H1 (cell line): ENCODE measurements at regions not wholly inside any gene's neighbourhood (a gene's known extent, or its start where the extent isn't known, plus 50 kb on each side); places are given as distances from the start of the nearest gene placed in this dataset.

Experiments used
- CTCF ChIA-PET: fragments of 300-600 bp; sonication (Branson Sonifier 250); formaldehyde crosslinking; loops from one replicate; lab custom pipeline; 2021; ENCODE audit not compliant: partially characterized antibody; lab: Charles Lee
- POLR2A ChIA-PET: fragments of 300-600 bp; sonication (Branson Sonifier 250); formaldehyde crosslinking; loops from one replicate; lab custom pipeline; 2021; ENCODE audit warnings: inconsistent platforms; ENCODE audit not compliant: partially characterized antibody; lab: Charles Lee
- DNase-seq, 2 experiments: peaks; one replicate each; pipeline versions ENCODE4 v3.0.0 to v3.0.0-alpha.2; 2010 to 2022; ENCODE audit warnings: low spot score in 2 of 2, low read depth in 1 of 2, mixed read lengths in 1 of 2
- FAIRE-seq: peaks from 2 replicates; lab custom pipeline; 2011; peaks lifted over from hg19 to GRCh38; lab: Jason Lieb, UNC
- H2AFZ ChIP-seq: 2 replicates; pipeline ENCODE4 v1.8.1; 2012; ENCODE audit warnings: low read length, inconsistent platforms
- H2AK5ac ChIP-seq: 2 replicates; pipeline ENCODE4 v1.6.1; 2013; ENCODE audit warnings: low read depth, low read length
- H2BK120ac ChIP-seq: replicated peaks from 2 replicates; pipeline ENCODE3; 2013; ENCODE audit warnings: low read depth, low read length, inconsistent platforms
- H2BK12ac ChIP-seq: 2 replicates; pipeline ENCODE4 v1.6.1; 2013; ENCODE audit warnings: low read depth, low read length
- H2BK15ac ChIP-seq: 2 replicates; pipeline ENCODE4 v1.6.1; 2013; ENCODE audit warnings: low read length
- H2BK20ac ChIP-seq: 2 replicates; pipeline ENCODE4 v1.6.1; 2013; ENCODE audit warnings: low read length
- H2BK5ac ChIP-seq: 2 replicates; pipeline ENCODE4 v1.6.1; 2013; ENCODE audit warnings: low read depth, low read length
- H3K14ac ChIP-seq: 2 replicates; pipeline ENCODE4 v1.6.1; 2013; ENCODE audit warnings: inconsistent platforms; ENCODE audit not compliant: insufficient read length
- H3K18ac ChIP-seq: 2 replicates; pipeline ENCODE4 v1.6.1; 2013; ENCODE audit warnings: low read length; ENCODE audit errors: extremely low read depth
- H3K23ac ChIP-seq: 2 replicates; pipeline ENCODE4 v1.6.1; 2013; ENCODE audit warnings: inconsistent platforms; ENCODE audit not compliant: insufficient read length
- H3K23me2 ChIP-seq: 2 replicates; pipeline ENCODE4 v1.6.1; 2013; ENCODE audit warnings: low read depth, low read length
- H3K27ac ChIP-seq: 2 replicates; pipeline ENCODE4 v1.6.1; 2011; ENCODE audit warnings: low read depth, low read length, inconsistent platforms
- H3K27me3 ChIP-seq, 4 experiments: replicated peaks in 1 of 4; 1 replicate in 1 of 4; 2 replicates in 3 of 4; pipeline versions ENCODE4 v1.6.1 to v1.8.1; 2011 to 2013; ENCODE audit warnings: low read length in 3 of 4, mild to moderate bottlenecking in 3 of 4, inconsistent platforms in 2 of 4, mixed read lengths in 2 of 4, moderate library complexity in 1 of 4; ENCODE audit not compliant: control insufficient read depth in 3 of 4, insufficient read depth in 3 of 4; ENCODE audit errors: extremely low read depth in 1 of 4
- H3K36me3 ChIP-seq, 4 experiments: 2 replicates each; pipeline versions ENCODE4 v1.6.1 to v1.8.1; 2011 to 2013; ENCODE audit warnings: mild to moderate bottlenecking in 4 of 4, low read length in 3 of 4, moderate library complexity in 2 of 4, control low read depth in 1 of 4, inconsistent platforms in 1 of 4; ENCODE audit not compliant: insufficient read depth in 4 of 4, control insufficient read depth in 2 of 4
- H3K4ac ChIP-seq: replicated peaks from 2 replicates; pipeline ENCODE3; 2013; ENCODE audit warnings: low read length, low read depth, mixed read lengths, inconsistent platforms; ENCODE audit not compliant: insufficient read length
- H3K4me1 ChIP-seq, 4 experiments: replicated peaks in 1 of 4; 1 replicate in 1 of 4; 2 replicates in 3 of 4; pipeline versions ENCODE4 v1.6.1 to v1.8.1; 2011 to 2013; ENCODE audit warnings: low read length in 3 of 4, inconsistent platforms in 2 of 4, mixed read lengths in 1 of 4; ENCODE audit not compliant: insufficient read depth in 4 of 4, control insufficient read depth in 3 of 4
- H3K4me2 ChIP-seq, 2 experiments: 2 replicates each; pipeline versions ENCODE4 v1.6.1 to v1.8.1; 2011 to 2013; ENCODE audit warnings: low read depth in 2 of 2, low read length in 2 of 2, control low read depth in 1 of 2, inconsistent platforms in 1 of 2, mild to moderate bottlenecking in 1 of 2; ENCODE audit not compliant: insufficient read depth in 1 of 2
- H3K4me3 ChIP-seq, 4 experiments: fragments of 200-600, 300-600 bp in 1 of 4; sonication (generic), shearing (Covaris generic), sonication (Bioruptor Twin) in 1 of 4; 2 replicates each; pipeline versions ENCODE4 v1.5.1 to v1.8.1; 2011 to 2016; ENCODE audit warnings: low read length in 4 of 4, low read depth in 3 of 4, control low read depth in 2 of 4, inconsistent platforms in 2 of 4, mild to moderate bottlenecking in 2 of 4, mixed read lengths in 1 of 4, moderate library complexity in 1 of 4; ENCODE audit not compliant: insufficient read depth in 2 of 4; ENCODE audit errors: extremely low read depth in 1 of 4
- H3K56ac ChIP-seq: replicated peaks from 2 replicates; pipeline ENCODE3; 2013; ENCODE audit warnings: low read depth, mild to moderate bottlenecking, mixed read lengths, low read length, inconsistent platforms; ENCODE audit not compliant: insufficient read length
- H3K79me1 ChIP-seq: 2 replicates; pipeline ENCODE4 v1.6.1; 2013; ENCODE audit warnings: low read depth, low read length, control low read depth
- H3K79me2 ChIP-seq, 2 experiments: 2 replicates each; pipeline versions ENCODE4 v1.6.1 to v1.8.1; 2012 to 2013; ENCODE audit warnings: low read length in 2 of 2, mild to moderate bottlenecking in 2 of 2, inconsistent platforms in 1 of 2; ENCODE audit not compliant: insufficient read depth in 2 of 2, control insufficient read depth in 1 of 2
- H3K9ac ChIP-seq, 4 experiments: replicated peaks in 1 of 4; 1 replicate in 1 of 4; 2 replicates in 3 of 4; pipeline versions ENCODE4 v1.6.1 to v1.8.1; 2011 to 2013; ENCODE audit warnings: low read depth in 3 of 4, low read length in 3 of 4, control low read depth in 2 of 4, mild to moderate bottlenecking in 2 of 4, moderate library complexity in 2 of 4, inconsistent platforms in 1 of 4; ENCODE audit errors: extremely low read depth in 1 of 4
- H3K9me3 ChIP-seq, 2 experiments: 2 replicates each; pipeline versions ENCODE4 v1.6.1 to v1.8.1; 2012 to 2013; ENCODE audit warnings: mild to moderate bottlenecking in 2 of 2, moderate library complexity in 2 of 2, control low read depth in 1 of 2, inconsistent platforms in 1 of 2, low read depth in 1 of 2, low read length in 1 of 2, mixed read lengths in 1 of 2; ENCODE audit not compliant: insufficient read depth in 2 of 2
- H4K20me1 ChIP-seq, 2 experiments: replicated peaks in 1 of 2; 2 replicates each; pipeline versions ENCODE3 to v1.8.1; 2011 to 2013; ENCODE audit warnings: inconsistent platforms in 2 of 2, low read length in 2 of 2, mild to moderate bottlenecking in 1 of 2; ENCODE audit not compliant: insufficient read depth in 2 of 2, control insufficient read depth in 1 of 2
- H4K5ac ChIP-seq: 2 replicates; pipeline ENCODE4 v1.6.1; 2013; ENCODE audit warnings: low read length, low read depth, mixed read lengths, inconsistent platforms; ENCODE audit not compliant: insufficient read length
- H4K8ac ChIP-seq: 2 replicates; pipeline ENCODE4 v1.8.0; 2013; ENCODE audit warnings: mild to moderate bottlenecking, moderate library complexity, low read length, inconsistent platforms; ENCODE audit not compliant: insufficient read depth; ENCODE audit errors: extremely low read depth
- H4K91ac ChIP-seq: replicated peaks from 2 replicates; pipeline ENCODE3; 2013; ENCODE audit warnings: low read length, mixed read lengths, inconsistent platforms; ENCODE audit not compliant: insufficient read length
- BACH1 ChIP-seq: IDR thresholded peaks from 2 replicates; pipeline ENCODE4 v1.6.1; 2012; ENCODE audit warnings: low read length, improper control_type of control experiment
- CTCF ChIP-seq, 3 experiments: IDR thresholded peaks; 1 replicate in 2 of 3; 2 replicates in 1 of 3; pipeline versions ENCODE4 v1.5.1 to v1.6.1; 2011; ENCODE audit warnings: low read length in 3 of 3, mild to moderate bottlenecking in 3 of 3, inconsistent platforms in 2 of 3, low read depth in 1 of 3, moderate library complexity in 1 of 3; ENCODE audit not compliant: insufficient read depth in 1 of 3; ENCODE audit errors: control extremely low read depth in 1 of 3
- E2F6 ChIP-seq: IDR thresholded peaks from 2 replicates; pipeline ENCODE4 v1.6.1; 2012; ENCODE audit warnings: inconsistent platforms
- FOSL1 ChIP-seq: IDR thresholded peaks from 2 replicates; pipeline ENCODE4 v1.6.1; 2011; ENCODE audit warnings: mild to moderate bottlenecking, low read depth, low read length, moderate library complexity; ENCODE audit not compliant: insufficient read depth
- HDAC2 ChIP-seq, 2 experiments: fragments of 300-600 bp in 1 of 2; sonication (generic) in 1 of 2; IDR thresholded peaks; 2 replicates each; pipeline ENCODE4 v1.6.1; 2011 to 2012; ENCODE audit warnings: low read depth in 2 of 2, low read length in 2 of 2, mild to moderate bottlenecking in 2 of 2, moderate library complexity in 2 of 2, borderline replicate concordance in 1 of 2, inconsistent platforms in 1 of 2
- JUN ChIP-seq: IDR thresholded peaks from 2 replicates; pipeline ENCODE4 v1.6.1; 2011; ENCODE audit warnings: low read depth, mild to moderate bottlenecking, improper control_type of control experiment, low read length
- SAP30 ChIP-seq: fragments of 300-600 bp; sonication (generic); IDR thresholded peaks from 2 replicates; pipeline ENCODE4 v1.7.1; 2012; ENCODE audit warnings: low read length, moderate library complexity, mild to moderate bottlenecking, inconsistent platforms; ENCODE audit not compliant: insufficient read depth, insufficient replicate concordance
- SUZ12 ChIP-seq: fragments of 200-600 bp; sonication (generic); IDR thresholded peaks from 2 replicates; pipeline ENCODE4 v1.6.1; 2012; ENCODE audit warnings: mild to moderate bottlenecking, inconsistent platforms, low read length, moderate library complexity, mixed read lengths
- WGBS, 2 experiments: shearing (Covaris generic) in 1 of 2; methylation state at CpG; one replicate each; pipeline versions ENCODE4 v1.1.6 to v1.1.7; 2013 to 2015; ENCODE audit warnings: low lambda C conversion rate in 2 of 2, mixed read lengths in 2 of 2, inconsistent platforms in 1 of 2, low coverage in 1 of 2, missing lambda C conversion rate in 1 of 2; ENCODE audit not compliant: insufficient replicate concordance in 2 of 2, insufficient coverage in 1 of 2, insufficient read length in 1 of 2; ENCODE audit errors: extremely low coverage in 1 of 2, missing lambda C conversion rate in 1 of 2; 5-methylcytosine and 5-hydroxymethylcytosine counted together

- no peaks in the 10 kb centered on the region; a peak in 1 of 7 replicates for H3K27me3 ChIP-seq
- H2BK15ac ChIP-seq: no peak overlapping the region
- WGBS, 2 experiments: 98% methylated on average over 7 of the region's 7 CpGs; no CpG with 5 or more reads in 1 of the 2 experiments
- H2AFZ ChIP-seq: no peak overlapping the region
- H3K4me3 ChIP-seq: no peak overlapping the region
- H3K9me3 ChIP-seq: no peaks in the 10 kb centered on the region
- ChIA-PET CTCF (no interaction called here), POLR2A (interaction anchor here (0.7 kb wide), 1 partner anchor 13 kb away, joined by 3 read pairs; no protein-coding TSS in a partner anchor)
- H2BK5ac ChIP-seq: no peak overlapping the region
- H2BK120ac ChIP-seq: no peak overlapping the region
- no peak overlapping the region for H3K18ac ChIP-seq
- no peaks in the 10 kb centered on the region for H3K36me3 ChIP-seq
- no peaks in the 10 kb centered on the region for H3K79me1 ChIP-seq
- no peak overlapping the region for H4K8ac ChIP-seq
- no peak overlapping the region for H3K27ac ChIP-seq
- H3K56ac ChIP-seq: no peak overlapping the region
- H2BK12ac ChIP-seq: no peak overlapping the region
- no peak overlapping the region for H3K23ac ChIP-seq
- H3K14ac ChIP-seq: no peak overlapping the region
- H3K79me2 ChIP-seq: no peaks in the 10 kb centered on the region
- H3K23me2 ChIP-seq: peaks cover 5% of the 10 kb centered on the region; the same call in 1 of the 2 replicates
- H3K4ac ChIP-seq: no peak overlapping the region
- H2BK20ac ChIP-seq: 0 out of 2 replicates have a peak overlapping the region, but pooled peaks have one; percentile 48
- H4K20me1 ChIP-seq: no peaks in the 10 kb centered on the region
- no peak for DNase-seq
- H3K4me2 ChIP-seq: no peak overlapping the region
- no peak overlapping the region for H4K5ac ChIP-seq
- no peak overlapping the region for H2AK5ac ChIP-seq
- TF ChIP-seq SAP30 (no peak), CTCF (IDR thresholded peaks at IDR 0.05; ENCODE audit: control extremely low read depth in 1 of 3, insufficient read depth in 1 of 3, low read depth in 1 of 3, low read length in 3 of 3) (no peak), JUN (no peak), HDAC2 (IDR thresholded peaks at IDR 0.05; ENCODE audit: borderline replicate concordance in 1 of 2, low read depth in 2 of 2, low read length in 2 of 2) (no peak), BACH1 (no peak), E2F6 (no peak), SUZ12 (no peak), FOSL1 (no peak)
- no peak overlapping the region for H4K91ac ChIP-seq
- H3K4me1 ChIP-seq: no peaks in the 10 kb centered on the region; a peak in 1 of 7 replicates
- no peak overlapping the region for H3K9ac ChIP-seq
- no peak for FAIRE-seq
Observed at GRCh38 chr10:131667561-131667960, 233.2 kb upstream of the PPP2R2D start.
